ENCODE measurements at regions not wholly inside any gene's neighbourhood (a gene's known extent, or its start where the extent isn't known, plus 50 kb on each side); places are given as distances from the start of the nearest gene placed in this dataset.

DNA sequence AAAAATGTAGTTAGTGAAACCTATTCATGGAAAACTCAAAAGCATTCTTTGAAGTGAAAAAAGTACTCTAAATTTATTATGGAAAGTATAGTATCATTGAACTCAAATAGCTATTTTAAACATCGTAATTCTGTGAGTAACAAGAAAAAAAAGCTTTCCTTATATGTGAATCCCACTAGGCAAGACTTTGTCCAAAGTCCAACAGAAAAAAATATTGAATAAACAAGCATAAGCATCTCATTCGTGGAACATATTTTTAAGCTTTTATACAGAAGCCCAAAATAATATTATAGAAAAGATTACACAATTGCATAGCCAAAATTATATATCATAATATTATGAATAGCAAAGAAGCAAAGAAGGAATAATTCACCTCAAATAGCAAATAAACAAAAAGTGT is 79.4 kb upstream of the IFNE start:
- TF ChIP-seq, protein P1, sequence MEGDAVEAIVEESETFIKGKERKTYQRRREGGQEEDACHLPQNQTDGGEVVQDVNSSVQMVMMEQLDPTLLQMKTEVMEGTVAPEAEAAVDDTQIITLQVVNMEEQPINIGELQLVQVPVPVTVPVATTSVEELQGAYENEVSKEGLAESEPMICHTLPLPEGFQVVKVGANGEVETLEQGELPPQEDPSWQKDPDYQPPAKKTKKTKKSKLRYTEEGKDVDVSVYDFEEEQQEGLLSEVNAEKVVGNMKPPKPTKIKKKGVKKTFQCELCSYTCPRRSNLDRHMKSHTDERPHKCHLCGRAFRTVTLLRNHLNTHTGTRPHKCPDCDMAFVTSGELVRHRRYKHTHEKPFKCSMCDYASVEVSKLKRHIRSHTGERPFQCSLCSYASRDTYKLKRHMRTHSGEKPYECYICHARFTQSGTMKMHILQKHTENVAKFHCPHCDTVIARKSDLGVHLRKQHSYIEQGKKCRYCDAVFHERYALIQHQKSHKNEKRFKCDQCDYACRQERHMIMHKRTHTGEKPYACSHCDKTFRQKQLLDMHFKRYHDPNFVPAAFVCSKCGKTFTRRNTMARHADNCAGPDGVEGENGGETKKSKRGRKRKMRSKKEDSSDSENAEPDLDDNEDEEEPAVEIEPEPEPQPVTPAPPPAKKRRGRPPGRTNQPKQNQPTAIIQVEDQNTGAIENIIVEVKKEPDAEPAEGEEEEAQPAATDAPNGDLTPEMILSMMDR (conservative IDR thresholded peaks at IDR 0.05), result no peak
- no peak for TF ChIP-seq ZFX (IDR thresholded peaks at IDR 0.05)
